COLO668 (cell line): ENCODE measurements at regions not wholly inside any gene's neighbourhood (a gene's known extent, or its start where the extent isn't known, plus 50 kb on each side); places are given as distances from the start of the nearest gene placed in this dataset.

Experiments used
- DNase-seq: peaks from one replicate; lab custom pipeline; 2025; ENCODE audit not compliant: unreplicated experiment; lab: John Stamatoyannopoulos, UW

DNA sequence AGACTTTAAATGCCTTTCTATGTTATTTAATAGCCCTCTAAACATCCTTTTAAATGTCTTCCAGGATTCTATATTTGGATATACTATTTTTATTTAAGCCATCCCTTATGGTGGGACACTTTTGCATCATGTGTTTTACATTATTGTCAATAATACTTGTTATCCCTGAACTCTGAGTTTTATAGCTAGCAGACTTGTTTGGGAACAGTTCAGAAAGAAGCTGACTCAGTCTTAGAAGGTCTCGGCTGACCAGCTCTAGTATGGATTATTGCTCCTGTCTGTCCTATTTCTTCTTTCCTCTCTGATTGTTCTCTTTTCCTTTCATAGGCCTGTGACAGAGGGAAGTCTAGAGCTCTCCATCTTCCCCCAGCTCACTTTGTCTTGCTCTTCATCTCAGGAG lies 77.3 kb upstream of the CXCR4 start:
- DNase-seq: no peak

DNA sequence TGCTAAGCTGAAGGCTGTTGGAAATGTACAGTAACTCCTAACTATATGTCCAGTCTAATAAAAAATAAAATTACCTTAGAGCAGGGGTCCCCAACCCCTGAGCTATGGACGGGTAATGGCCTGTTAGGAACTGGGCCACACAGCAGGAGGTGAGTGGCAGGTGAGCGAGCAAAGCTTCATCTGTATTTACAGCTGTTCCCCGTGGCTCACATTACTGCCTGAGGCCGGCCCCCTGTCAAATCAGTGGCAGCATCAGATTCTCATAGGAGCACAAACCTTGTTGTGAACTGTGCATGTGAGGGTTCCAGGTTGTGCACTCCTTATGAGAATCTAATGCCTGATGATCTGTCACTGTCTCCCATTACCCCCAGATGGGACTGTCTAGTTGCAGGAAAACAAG lies 73.1 kb upstream of the CXCR4 start:
- DNase-seq: peak; percentile 27

DNA sequence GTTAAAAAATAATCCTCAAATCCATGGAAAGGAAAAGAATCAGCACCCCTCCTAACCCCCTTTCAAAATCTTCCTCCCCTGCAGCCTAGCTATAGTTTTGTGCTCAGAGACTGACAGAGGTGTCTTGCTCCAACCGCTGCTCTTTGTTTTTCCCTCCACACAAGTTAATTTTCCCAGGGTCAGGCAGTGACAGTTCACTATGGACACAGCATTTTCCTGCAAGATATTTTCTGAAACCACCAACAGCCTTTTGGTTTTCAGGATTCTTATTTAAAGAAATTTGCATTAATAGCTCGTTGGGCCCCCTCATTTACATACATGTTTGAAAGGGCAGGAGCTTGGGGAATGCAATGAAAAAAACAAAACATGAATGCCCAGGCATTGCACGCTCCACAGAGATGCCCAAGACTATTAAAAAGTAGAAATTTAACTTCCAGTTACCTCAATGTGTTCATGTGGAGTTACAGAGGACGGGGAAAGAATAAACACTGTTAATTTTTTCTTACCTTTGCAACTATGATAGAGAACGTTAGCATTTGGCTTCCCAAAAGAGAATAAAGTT lies 71.4 kb upstream of the CXCR4 start:
- DNase-seq: no peak

DNA sequence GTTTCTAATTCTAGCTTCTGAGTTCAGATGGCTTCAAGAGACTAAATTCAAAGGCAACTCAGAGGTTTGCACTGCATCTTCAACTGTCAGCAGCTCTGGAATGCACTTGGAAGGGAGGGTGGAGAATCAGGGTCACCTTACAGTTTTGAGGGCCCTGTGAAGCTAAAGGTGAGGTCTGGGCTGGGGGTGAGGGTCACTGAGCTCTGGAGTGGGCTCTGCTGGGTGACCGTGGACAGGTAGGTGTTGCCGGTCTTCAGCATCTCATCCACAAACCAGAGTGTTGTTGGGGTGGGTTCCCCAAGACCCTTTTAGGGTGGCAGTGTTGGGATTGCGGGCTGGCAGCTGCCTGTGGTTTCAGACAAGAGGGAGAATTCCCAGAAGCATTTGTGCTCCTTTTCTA lies 70.1 kb upstream of the CXCR4 start:
- no peak for DNase-seq

DNA sequence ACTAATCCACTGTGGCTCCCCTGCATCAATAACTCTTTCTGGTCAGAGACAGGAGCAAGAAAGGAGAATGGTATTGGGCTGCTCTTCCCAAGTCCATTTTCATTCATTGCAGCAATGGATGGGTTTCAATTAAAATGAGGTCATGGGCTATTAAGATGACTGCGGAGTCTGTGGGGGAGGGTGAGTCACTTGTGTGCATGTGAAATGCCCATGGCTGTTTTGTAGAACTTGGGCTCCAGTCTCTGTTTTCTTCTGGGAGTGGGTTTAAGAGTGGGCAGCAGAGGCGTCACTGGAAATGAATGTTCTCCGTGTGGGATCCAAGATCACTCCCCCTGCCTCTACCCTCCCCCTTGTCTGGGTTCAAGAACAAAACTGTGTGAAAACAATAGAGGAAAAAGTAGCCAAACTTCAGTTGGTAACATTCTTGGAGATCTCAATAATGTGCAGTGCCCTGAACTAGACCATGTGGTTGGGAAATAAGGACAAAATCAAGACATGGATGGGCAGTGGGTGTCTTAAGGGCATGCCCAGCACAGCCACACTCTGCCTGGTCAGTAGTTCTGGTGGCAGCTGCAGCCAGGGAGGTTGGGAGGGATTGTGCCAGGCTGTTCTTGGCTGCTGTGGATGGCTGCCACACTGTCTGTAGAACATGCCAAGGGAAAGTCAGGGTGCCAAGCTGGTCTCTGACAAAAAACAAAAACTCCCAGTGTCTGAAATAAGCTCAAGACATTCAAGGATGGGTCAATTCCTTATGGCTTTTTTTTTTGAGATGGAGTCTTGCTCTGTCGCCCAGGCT lies 68.2 kb upstream of the CXCR4 start:
- no peak for DNase-seq

DNA sequence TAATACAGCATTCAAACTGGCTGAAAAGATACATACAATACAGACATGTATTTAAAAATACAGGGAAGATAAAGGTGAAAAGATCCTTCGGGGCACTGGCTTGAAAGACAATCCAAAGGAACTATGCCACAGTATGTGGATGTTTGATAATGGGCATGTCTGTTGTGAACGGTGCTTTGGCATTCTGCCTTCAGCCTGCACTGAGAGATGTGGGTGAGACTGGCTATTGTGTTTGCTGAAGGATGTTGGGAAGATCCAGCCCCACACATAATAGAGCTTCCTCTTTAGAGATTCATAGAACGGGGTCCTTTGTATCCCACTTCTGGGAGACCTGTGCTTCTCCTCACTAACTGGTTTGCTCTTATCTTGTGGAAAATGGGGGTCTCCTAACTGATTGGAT lies 65.1 kb upstream of the CXCR4 start:
- no peak for DNase-seq

DNA sequence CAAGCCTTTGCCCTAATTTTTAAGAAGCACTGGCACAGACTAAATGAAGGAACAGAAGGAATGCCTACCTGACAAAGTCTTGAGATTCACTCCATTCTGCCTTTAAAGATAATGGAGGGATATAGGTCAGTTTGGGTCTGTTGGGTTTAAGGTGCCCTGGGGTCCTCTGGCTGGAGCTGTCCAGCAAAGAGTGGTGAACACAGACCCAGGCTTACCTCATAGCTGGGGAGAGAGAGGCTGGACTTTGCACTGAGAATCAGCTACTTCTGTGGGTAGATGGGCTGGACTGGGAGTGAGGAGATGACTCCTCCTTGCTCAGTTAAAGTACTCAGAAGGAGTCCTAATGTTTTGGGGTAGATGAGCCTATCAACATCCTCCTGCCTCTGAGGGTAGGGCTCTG lies 64.4 kb upstream of the CXCR4 start:
- DNase-seq: no peak

DNA sequence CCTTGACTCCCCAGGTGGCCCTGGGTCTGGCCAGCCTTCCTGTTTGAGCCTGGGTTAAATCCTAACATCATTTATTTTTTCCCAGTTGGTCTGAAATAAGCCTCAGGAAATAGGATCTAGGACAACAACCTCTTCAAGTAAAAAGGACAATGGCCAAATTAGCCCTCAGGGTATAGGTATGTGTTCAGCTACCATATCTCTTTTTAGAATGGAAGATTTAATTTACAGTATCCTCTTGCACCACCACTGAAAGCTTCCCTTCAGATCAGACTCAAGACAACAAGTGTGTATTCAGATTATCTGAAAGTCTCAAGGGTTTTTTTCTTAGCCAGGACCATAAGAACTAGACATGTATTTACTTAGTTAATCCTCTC lies 61.6 kb upstream of the CXCR4 start:
- DNase-seq: no peak

DNA sequence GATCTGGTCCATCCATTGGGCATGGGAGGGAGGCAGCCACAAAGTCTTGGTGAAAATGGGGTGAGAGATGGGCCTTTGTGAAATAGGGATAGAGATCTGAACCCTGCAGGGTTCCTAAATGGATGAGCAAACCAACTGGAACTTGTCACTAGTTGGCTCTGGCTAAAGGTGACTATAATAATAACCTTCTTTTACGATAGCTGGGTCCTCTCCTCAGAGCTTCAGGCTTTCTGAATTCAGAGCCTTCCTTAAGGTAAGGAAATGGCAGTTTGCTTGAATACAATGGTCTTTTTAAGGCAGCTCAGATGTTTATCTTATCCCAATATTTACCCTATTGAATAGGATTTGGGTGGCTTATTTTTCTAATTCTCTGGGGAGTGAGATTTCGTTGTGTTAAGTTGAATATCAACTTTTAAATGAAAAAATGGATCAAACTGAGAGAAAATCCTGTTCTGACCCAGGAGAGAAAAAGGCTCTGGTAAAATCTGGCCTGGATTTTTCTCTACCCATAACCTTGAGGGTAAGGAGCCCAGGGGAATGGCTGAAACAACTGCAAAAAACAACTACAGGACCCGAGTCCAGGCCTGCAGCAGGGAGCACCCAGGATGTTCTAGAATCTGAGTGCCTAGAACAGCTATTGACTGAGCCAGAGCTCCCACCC lies 61.1 kb upstream of the CXCR4 start:
- no peak for DNase-seq

DNA sequence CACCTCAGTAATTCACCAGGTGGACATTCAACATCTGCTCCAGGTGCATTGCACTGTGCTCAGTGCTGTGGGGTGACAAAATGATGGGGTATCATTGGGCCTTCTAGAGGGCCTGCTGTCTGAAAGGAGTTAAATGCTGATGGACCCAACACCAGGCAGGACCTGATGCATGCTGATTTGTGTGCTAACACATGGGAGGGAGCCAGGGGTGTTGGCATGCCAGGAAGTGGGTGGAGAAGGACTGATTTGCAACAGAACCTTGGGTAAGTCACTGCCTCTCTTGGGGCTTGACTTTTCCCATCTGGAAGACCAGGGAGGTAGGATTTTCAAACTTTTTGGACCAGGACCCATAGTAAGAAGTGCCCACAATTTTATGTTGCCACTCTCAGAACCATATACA lies 57.9 kb upstream of the CXCR4 start:
- DNase-seq: no peak

DNA sequence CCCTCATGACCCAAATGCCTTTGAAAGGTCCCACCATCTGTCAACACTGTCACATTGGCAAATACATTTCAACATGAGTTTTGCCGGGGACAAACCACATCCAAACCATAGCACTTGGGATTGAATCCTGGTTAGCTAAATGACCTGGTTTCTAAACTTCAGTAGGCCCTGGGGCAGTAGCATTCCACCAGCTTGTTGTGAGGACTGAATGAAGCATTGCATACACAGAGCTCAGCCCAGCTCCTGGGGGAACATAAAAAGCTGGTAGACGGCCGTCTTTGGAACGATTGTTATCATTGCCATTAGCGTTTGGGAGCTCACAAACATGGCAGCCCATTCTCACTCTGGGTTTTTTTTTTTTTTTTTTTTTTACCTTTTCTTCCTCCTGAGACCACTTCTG lies 57.5 kb upstream of the CXCR4 start:
- no peak for DNase-seq

DNA sequence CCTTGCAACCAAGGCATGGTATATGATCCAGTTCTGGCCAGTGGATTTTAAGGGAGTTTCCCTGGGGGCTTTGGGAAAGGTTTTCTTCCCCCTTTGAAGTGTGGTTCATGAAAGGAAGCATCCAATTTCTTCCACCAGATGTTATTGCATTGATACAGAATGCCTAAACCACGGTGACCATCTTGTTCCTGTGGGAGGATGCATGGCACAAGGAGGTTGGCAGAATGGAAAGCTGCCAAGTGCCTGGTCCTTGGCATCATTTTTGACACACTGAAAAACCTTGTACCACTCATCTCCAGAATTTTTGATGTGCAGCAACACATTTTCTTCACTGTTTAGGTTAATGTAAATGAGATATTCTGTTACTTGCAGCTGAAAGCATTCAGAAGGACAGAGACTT lies 55.2 kb upstream of the CXCR4 start:
- DNase-seq: no peak

DNA sequence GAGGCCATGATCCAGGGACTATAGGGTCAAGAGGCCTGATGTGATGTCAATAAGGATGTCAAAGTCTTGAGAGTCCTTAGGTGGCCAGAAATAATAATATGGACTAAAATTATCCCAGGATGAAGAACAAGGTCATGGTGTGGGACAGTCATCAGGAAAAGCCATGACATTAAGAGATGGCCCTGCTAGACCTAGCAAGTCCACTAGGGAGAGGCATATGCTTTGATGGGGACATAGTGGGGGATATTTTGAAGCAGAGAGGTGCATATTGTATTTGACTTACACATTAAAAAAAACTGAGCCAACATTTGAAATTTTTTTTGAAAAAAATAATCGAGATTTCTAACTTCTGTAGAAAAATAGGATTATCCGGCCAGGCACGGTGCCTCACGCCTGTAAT lies 53.3 kb upstream of the CXCR4 start:
- DNase-seq: no peak

DNA sequence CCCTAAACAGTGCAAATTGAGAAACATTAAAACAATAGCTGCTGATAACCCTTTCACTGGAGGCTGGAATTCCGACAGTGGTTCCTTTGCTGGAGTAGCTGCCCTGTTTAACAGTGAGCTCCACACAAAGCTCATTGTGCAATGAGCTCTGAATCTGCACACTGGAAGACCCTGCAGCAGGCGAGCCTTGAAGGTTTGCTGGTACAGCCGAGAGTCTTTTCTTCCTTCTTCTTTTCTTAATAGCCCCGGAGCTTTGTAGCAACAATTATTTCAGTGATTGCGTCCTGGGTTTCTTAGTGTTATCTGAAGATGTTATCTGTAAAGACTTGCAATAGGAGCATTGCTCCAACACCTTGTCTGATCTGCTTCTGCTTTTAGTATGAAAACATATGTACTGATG lies 50.8 kb upstream of the CXCR4 start:
- no peak for DNase-seq

DNA sequence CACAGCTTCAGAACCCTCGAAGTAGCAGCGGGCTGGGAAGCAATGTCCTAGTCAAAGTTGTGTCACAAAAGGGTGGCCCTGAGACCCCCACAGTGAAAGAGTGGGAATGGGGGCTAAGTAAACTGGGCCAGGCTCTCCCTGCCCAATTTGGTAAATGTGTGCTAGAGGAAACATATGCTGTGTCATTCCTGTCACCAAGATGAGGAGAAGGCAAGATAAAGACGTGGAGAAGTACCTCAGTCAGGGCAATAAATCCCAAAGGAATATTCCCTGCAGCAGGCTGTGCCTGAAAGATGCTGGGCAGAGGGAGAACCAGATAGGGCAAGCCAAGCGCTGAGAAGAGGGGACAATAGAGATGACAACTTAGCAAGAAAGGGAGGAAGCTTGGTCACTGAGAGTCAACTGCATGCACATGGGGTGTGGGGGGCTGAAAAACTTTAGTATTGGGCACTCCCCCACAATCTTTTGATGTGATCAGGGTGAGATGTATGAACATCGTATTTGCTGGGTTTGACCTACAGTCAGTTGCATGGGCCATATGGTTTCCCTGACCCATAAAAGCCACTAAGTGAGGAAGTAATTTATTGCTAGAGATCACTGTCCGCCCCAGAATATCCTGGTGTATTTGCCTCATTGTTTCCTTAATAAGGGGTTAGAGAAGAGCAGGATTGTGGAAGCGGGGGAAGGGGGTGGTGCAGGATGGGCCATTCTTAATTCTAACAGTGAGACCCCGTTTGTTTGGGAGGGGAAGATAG lies 49.9 kb upstream of the CXCR4 start:
- no peak for DNase-seq
